Tibial artery (tissue), 4 donors: ENCODE measurements at regions not wholly inside any gene's neighbourhood (a gene's known extent, or its start where the extent isn't known, plus 50 kb on each side); places are given as distances from the start of the nearest gene placed in this dataset.
A peak's percentile ranks its signal among the peaks of the same experiment; 100 is the strongest.

ENCODE experiments used
- DNase-seq, 2 donors: peaks; one replicate each; pipeline ENCODE4 v3.0.0-alpha.2; 2019
- H3K27ac ChIP-seq, 2 donors: fragments of 200-600 bp; sonication (generic) in 1 of 2; 1 replicate in 1 of 2; 2 replicates in 1 of 2; pipeline ENCODE4 v1.5.1; 2018 to 2019; ENCODE audit warnings: mild to moderate bottlenecking in 1 of 2
- H3K27me3 ChIP-seq, 2 donors: fragments of 200-600 bp; sonication (generic) in 1 of 2; one replicate each; pipeline versions ENCODE4 v1.5.1 to v1.6.0; 2016 to 2019
- H3K36me3 ChIP-seq, 3 donors: fragments of 200-600 bp; sonication (generic) in 2 of 3; one replicate each; pipeline ENCODE4 v1.5.1; 2016 to 2019; ENCODE audit warnings: mild to moderate bottlenecking in 2 of 3
- H3K4me1 ChIP-seq, 4 donors: fragments of 200-600 bp; sonication (generic) in 2 of 4; 1 replicate in 3 of 4; 2 replicates in 1 of 4; pipeline ENCODE4 v1.5.1; 2016 to 2019
- H3K4me3 ChIP-seq, 2 donors: fragments of 200-600 bp; sonication (generic) in 1 of 2; 1 replicate in 1 of 2; 2 replicates in 1 of 2; pipeline ENCODE4 v1.5.1; 2018 to 2019; ENCODE audit warnings: mild to moderate bottlenecking in 2 of 2
- H3K9me3 ChIP-seq, 3 donors: fragments of 200-600 bp; sonication (generic) in 1 of 3; one replicate each; pipeline ENCODE4 v1.5.1; 2016 to 2019
- intact Hi-C: fragments of 100-400 bp; cut with DNase I; formaldehyde crosslinking; loops from one replicate; pipeline ENCODE4 v1.15.0; 2023; ENCODE audit warnings: low total_unique reads
- TF ChIP-seq, protein P1 (sequence below), 2 experiments: fragments of 200-600 bp in 1 of 2; fragments of 450-650 bp in 1 of 2; IDR thresholded peaks; one replicate each; pipeline ENCODE4 v1.5.1; 2017 to 2019; ENCODE audit warnings: antibody characterized with exemption in 2 of 2, mild to moderate bottlenecking in 1 of 2, moderate library complexity in 1 of 2

DNA sequence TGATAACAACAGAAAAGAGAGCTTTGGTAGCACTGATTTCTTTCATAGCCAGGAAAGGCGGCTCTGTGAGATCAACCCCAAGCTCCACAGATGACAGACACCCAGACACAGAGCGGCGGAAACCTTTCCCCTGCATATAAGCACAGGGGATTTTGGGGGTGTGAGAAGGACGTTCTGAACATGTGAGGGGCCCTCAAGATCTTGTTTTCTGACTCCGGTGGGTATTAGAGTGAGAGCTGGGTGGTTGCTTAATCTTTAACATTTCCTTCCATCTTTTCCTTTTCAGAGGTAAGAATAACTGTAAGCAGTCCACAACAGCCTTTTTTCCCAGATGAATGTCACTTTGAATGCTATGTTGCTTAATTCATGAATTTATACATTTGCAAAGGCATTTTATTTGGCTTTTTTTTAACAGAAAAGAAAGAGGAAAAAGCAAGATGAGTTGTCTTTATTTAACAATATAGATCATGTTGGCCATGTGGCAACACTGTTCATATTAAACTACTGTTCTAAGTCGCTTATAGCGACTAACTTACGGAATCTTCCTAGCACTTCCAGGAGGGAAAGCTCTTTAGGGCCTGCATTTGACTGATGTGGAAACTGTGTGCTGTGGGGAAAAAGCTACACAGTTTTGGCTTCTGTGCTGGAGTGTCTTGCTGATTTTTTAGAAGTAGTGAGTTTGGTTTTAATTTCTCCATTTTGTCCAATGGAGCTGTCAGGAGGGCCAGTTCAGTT, 80.5 kb upstream of the NAA20 start:
- Histone ChIP-seq H3K4me1 (peaks cover 0 to 28% (median 4%) of the 10 kb centered on the region in 4 donors), H3K4me3 (peak overlapping the region; percentile 12 to 13), H3K9me3 (no peaks in the 10 kb centered on the region), H3K36me3 (peaks cover 0 to 26% (median 26%) of the 10 kb centered on the region in 3 donors), H3K27ac (no peak overlapping the region), H3K27me3 (no peaks in the 10 kb centered on the region)
- intact Hi-C loops: no loop called here
- no peak for DNase-seq
- TF ChIP-seq, protein P1, sequence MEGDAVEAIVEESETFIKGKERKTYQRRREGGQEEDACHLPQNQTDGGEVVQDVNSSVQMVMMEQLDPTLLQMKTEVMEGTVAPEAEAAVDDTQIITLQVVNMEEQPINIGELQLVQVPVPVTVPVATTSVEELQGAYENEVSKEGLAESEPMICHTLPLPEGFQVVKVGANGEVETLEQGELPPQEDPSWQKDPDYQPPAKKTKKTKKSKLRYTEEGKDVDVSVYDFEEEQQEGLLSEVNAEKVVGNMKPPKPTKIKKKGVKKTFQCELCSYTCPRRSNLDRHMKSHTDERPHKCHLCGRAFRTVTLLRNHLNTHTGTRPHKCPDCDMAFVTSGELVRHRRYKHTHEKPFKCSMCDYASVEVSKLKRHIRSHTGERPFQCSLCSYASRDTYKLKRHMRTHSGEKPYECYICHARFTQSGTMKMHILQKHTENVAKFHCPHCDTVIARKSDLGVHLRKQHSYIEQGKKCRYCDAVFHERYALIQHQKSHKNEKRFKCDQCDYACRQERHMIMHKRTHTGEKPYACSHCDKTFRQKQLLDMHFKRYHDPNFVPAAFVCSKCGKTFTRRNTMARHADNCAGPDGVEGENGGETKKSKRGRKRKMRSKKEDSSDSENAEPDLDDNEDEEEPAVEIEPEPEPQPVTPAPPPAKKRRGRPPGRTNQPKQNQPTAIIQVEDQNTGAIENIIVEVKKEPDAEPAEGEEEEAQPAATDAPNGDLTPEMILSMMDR (IDR thresholded peaks at IDR 0.05): no peak

DNA sequence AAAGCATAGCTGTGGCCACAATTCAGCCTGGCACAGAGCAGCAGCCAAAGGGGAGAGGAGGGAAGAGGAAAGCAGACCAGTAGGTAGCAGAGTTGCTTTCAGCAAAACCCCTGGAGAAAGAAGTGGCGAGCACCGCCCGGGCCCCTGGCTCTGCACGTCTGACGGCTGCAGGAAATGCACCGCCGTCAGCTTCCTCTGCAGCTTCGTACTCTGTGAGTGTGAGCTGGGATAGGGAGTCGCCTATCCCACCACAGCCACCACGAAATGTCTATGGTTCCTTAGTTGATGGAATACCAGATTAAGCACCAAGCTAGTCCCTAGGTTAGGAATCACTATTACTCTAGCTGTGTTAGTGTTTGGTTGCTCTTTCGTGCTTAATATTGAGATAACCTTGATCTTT, 79.9 kb upstream of the NAA20 start:
- no peak overlapping the region for H3K27ac ChIP-seq
- peak overlapping the region in 1 of 2 donors; percentile 13 for H3K4me3 ChIP-seq
- H3K36me3 ChIP-seq: peaks cover 0 to 26% (median 26%) of the 10 kb centered on the region in 3 donors
- H3K27me3 ChIP-seq: no peaks in the 10 kb centered on the region
- TF ChIP-seq, protein P1 (IDR thresholded peaks at IDR 0.05): no peak
- no peak for DNase-seq
- intact Hi-C loops: no loop called here
- no peaks in the 10 kb centered on the region for H3K9me3 ChIP-seq
- peaks cover 0 to 28% (median 2%) of the 10 kb centered on the region in 4 donors for H3K4me1 ChIP-seq

DNA sequence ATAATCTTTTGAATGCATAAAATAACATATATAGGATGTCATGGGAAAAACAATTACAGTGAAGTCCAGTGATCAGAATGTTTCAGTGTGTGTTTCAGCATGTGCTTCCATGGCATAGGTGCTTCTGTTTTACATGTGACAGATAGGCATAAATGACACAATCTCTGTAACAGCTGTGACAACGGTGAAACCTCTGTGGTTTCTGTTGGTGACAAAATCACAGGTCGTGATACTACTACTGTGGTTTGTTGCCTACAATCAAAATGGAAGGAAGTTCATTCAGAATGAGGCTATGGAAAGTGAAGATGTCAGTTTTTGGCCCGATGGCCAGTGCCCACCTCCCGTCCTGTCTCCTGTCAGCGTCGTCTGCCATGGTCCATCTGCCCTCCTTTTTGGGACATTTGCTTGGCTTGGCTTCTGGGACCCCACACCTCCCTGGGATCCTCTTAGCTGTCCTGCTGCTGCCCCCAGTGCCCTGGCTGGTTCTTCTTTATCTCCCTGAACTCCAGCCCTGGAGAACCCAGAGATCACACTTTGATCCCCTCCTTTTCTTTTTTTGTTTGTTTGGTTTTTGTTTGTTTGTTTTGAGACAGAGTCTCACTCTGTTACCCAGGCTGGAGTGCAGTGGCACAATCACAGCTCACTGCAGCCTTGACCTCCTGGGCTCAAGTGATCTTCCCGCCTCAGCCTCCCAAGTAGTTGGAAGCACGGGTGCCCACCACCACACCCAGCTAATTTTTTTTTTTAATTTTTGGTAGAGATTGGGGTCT, 79.3 kb upstream of the NAA20 start:
- no peaks in the 10 kb centered on the region for H3K9me3 ChIP-seq
- TF ChIP-seq, protein P1 (IDR thresholded peaks at IDR 0.05): no peak
- no peak overlapping the region for H3K4me3 ChIP-seq
- no peak for DNase-seq
- peaks cover 0 to 26% (median 26%) of the 10 kb centered on the region in 3 donors for H3K36me3 ChIP-seq
- peaks cover 0 to 23% (median 0%) of the 10 kb centered on the region in 4 donors for H3K4me1 ChIP-seq
- H3K27ac ChIP-seq: no peak overlapping the region
- H3K27me3 ChIP-seq: no peaks in the 10 kb centered on the region
- intact Hi-C loops: no loop called here

DNA sequence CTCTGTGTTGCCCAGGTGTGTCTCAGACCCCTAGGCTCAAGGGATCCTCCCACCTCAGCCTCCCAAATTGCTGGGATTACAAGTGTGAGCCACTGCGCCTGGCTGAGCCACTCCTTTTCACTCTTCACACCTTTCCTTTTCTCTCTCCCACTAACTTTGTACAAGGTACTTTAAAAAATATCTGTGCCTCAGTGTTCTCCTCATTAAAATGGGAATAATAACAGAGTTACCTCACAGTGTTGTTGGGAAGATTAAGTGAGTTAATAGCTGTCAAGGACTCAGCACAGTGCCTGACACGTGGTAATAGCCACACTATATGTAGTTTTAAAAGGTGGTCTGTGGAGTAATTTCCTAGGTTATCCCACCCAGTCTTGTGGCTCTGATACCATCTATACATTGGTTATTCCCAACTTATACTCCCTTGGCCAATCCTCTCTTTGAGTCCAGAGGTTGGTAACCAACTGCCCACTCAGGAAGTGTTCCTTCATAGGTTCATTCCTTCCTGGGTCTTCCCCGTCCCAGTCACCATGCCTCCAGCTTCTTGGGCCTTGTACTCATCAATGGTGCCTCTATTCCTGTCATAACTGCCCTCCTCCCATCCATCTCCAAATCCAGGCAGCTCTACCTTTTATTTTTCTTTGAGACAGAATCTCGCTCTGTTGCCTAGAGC, 78.6 kb upstream of the NAA20 start:
- Histone ChIP-seq H3K4me3 (no peak overlapping the region), H3K4me1 (peaks cover 0 to 21% (median 0%) of the 10 kb centered on the region in 4 donors), H3K36me3 (peaks cover 0 to 26% (median 26%) of the 10 kb centered on the region in 3 donors), H3K27ac (no peak overlapping the region), H3K27me3 (no peaks in the 10 kb centered on the region), H3K9me3 (no peaks in the 10 kb centered on the region)
- TF ChIP-seq, protein P1 (IDR thresholded peaks at IDR 0.05): no peak
- DNase-seq: no peak
- intact Hi-C loops: no loop called here

DNA sequence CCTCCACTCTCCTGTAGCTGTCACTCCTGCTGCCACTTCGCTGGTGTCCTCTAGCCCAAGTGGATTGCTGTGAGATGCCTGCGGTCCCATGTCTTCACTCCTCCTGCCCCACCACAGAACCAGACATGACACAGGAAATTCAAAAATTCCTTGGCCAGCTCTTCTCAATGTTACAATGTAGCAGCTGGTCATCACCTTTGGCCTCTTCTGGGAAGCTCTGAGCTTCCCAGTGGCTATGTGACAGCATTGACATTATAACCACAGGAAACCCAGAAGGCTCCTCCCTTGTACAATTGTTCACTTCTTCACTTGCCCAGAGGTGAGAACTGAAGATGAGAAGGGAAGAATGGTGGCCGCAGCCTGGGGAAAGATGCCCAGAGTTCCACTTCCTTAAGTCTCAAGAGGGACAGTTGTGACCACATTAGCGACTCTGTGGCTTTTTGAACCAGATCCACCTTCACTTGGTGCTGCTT, 76.1 kb upstream of the NAA20 start:
- peaks cover 0 to 39% (median 20%) of the 10 kb centered on the region in 4 donors for H3K4me1 ChIP-seq
- no peaks in the 10 kb centered on the region for H3K27me3 ChIP-seq
- H3K9me3 ChIP-seq: no peaks in the 10 kb centered on the region
- no peak overlapping the region for H3K27ac ChIP-seq
- TF ChIP-seq, protein P1 (IDR thresholded peaks at IDR 0.05): no peak
- DNase-seq: no peak
- intact Hi-C loops: no loop called here
- H3K4me3 ChIP-seq: no peak overlapping the region
- H3K36me3 ChIP-seq: peaks cover 0 to 19% (median 18%) of the 10 kb centered on the region in 3 donors
